GDM1 (cell line): ENCODE measurements at regions not wholly inside any gene's neighbourhood (a gene's known extent, or its start where the extent isn't known, plus 50 kb on each side); places are given as distances from the start of the nearest gene placed in this dataset.

Experiments
- DNase-seq: peaks from one replicate; lab custom pipeline; 2025; lab: John Stamatoyannopoulos, UW

DNA sequence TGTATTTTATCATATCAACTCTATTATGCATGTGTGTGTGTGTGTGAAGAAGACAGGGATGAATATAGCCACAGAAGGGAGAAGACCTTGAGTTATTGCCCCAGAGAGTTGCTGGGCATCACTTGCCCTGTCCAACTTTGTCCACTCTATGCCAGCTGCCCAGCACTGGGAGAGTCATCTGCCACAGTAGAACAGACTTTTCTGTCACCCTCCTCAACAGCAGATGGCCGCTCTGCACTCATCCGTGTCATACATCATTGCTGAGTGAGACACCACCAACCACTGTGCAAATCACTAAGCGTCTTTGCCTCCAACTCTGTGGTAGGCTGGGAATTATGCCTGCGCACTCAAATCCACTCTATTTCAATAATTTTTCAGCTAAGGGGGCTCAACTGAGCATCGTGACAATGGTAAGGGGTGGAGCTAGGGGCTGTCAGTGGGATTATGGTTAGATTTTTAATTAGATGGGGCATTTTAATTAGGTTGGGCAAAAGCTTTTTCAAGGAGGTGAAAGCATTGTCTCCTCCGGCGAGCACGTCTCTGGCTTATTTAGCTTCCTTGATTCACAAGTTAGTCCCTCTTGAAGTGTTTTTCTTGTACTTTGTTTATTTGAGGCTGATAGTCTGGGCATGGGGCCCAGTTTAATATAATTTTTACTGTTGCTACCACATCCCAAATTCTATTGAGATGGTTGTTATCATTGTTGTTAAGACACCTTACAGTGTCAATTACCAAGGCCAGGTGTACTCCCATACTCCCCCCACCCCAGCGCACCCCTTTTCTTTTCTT lies 100.1 kb upstream of the KLF3 start:
- no peak for DNase-seq

DNA sequence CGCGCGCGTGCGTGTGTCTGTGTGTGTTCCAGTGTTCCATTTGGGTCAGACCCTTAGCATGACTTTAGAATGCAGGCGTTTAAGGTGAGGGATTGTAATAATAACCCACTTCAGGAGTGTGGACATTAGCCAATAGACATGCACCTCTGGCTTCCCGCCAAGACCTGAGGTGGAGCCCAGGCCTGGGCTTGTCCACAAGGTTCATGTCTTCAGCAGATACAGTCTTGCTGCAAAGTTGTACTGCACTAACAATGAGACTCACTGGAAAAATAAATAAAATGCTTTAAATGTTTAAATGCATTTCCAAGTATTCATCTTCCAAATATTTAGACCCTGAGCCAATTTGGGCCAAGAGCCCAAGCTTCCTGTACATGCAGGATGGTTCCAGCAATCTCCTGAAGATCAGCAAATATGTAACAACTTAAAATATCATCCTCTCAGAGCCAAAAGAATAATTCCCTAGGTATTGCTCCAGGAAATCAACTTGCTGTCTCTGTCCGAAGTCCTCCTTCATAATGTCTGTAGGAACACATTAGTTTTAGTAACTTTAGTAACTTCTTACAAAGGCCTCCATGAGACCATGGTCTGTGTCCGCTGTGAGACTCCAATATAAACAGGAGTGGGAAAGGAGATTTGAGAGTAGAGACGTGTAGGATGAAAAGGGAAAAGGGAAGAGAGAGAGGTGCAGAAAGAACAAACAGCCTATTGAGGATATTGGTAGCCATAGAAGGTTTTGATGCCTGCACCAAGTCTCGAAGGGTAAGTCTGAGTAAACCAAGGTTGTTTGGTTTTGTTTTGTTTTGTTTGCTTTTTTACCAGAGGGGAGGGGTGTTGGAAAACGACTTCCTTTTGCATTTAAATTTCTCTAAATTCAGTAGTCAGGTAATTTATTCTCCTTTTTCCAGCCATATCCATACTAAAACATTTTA lies 98.5 kb upstream of the KLF3 start:
- no peak for DNase-seq

DNA sequence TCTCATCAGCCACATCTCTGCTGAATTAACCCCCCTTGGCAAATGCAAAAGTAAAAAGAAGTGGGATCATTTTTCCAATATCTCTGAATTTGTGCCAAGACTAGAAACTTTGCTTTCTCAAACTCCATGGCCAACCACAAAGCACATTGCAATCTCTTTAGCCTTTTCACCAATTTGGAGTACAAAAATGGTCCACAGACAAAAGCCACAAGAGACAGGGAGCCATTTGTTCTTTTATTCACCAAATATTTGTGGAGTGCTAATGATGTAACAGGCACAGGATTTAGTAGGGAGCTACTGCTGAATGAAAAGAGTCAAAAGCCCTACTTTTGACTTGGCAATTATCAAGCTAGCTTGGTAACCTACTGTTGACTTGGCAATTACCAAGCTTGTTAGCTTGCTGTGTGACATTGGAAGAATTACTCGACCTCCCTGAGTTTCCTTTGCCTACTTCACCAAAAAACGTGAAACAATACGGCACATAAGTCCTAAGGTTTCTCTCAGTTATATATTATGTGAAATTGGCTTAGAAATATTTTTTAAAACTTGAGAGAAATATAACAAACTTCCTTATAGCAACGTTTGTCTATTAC lies 97.1 kb upstream of the KLF3 start:
- DNase-seq = no peak

DNA sequence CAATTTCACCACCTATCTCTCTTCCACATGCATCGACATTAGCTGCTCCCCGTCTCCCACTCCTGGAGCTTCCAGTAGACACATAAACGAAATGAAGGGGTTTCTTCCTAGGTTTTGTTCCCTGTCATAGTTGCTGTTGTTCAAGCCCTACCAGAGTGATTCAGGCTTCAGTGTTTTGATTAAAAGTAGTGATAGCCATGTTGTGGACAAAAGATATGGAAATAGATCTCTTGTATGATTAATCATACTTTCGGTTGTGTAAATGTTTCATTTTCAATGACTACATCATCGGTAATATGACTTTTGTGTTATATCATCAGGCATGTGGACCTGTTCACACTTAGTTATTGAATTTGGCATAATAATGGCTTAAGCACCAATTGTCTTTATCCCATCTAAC lies 96.5 kb upstream of the KLF3 start:
- no peak for DNase-seq

DNA sequence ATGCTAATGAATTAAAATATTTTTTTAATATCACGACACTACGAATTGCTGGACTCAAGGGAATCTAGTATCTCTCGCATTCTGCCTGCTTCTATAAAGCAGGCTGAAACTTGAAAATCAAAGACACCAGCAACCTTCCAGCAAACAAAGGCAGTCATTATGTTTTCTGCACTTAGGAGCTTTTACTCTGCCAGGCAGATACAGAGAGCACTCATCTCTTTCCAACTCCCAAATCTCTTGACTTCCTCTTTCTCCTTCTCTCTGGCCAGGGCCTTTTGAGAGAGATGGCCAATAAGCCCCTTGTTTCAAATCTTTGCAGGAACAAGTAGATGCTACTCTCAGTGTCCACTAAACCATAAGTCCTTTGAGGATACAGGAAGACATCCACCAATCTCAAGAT lies 95.2 kb upstream of the KLF3 start:
- DNase-seq = no peak

DNA sequence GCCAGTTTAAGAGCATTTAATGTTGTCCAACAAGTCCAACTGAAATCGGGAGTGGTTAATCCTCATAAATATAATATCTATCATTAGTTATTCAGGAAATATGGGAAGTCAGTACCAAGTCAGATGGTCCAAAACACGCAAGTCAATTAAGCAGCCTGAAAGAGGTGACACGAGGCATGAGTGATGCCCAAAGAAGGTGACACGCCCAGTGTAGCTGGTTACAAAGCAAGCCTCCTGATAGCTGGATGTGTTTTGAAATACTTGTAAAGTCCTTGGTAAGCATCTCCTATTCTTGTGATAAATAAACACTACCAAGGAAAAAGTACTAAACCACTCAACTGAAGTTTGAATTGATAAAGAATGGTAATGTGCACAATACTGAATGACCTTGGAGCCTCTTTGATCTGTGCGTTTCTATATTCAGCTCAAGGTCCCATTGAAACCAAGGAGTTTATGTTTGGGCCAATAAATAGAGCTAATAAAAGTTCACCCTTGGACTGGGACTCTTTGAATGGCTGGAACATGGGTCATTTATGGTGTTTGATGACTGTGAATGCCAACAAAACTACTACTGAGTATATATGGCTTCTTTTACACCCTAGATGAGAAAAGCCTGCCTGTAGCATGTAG lies 93.2 kb upstream of the KLF3 start:
- DNase-seq = no peak

DNA sequence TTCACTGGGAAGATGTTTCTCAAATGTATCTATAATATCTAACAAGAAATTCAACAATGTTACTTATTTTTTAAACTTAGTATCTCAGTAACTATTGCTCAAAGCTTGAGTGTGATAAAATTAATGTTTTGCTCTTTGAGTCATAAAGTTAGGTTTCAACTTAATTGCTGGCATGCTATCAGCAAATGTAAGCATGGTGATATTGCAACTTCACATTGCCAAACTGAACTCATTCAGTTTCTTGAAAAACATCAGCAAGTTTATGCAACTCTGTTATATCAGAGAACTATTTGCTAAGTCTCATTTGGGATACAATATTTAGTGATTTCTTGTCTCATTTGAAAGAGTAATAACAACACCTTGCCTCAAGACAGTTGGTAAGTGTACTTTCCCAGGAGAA lies 91.2 kb upstream of the KLF3 start:
- DNase-seq = no peak

DNA sequence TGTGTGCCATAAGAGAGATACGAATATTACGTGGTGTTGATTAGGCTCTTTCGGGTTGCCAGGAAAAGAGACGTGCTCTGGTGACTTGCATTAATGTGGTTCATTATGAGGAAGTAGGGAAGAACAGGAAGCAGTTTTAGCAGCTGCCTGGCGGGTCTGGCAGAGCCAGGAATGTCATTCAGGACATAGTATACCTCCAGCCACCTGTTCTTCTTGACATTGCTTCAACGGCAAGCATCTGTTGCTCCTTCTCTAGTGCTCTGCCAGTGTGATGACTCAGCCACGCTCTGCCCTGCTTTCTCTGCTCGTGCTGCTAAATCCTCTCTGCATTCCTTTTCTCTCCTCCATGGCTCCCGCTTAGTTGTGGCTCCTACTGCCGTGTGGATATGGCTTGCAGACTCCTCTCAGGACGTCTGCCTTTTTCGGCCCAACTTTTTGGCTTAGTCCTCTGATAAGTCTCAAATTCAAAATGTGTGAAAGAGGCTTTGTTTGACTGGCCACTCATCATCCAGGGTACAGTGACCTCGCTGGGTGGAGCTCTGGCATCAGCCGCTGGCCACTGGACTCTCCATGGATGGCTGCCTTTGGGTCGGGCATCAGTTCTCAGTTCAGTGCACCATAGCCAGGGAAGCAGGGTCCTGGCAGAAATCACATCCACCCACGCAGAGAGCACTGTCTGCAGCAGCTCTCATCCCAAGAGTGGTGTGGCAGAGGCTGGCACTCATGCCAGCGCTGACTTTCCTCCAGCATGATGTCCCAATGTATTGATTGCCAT lies 89.3 kb upstream of the KLF3 start:
- peak; percentile 12 for DNase-seq

DNA sequence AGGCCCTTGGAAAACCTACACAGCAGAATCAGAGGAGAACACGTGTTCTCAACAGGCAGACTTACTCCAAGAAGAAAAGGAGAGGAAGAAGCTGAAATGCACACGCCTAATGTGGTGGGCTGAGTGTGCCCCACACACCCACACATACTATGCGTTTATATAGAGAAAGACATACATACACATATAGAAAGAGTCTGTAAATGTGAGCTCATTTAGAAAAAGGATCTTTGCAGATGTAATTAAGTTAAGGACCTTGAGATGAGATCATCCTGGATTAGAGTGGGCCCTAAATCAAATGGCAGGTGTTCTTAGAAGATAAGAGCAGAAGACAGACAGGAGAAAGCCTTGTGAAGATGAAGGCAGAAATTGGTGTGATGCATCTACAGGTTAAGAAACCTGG lies 87.2 kb upstream of the KLF3 start:
- DNase-seq = no peak

DNA sequence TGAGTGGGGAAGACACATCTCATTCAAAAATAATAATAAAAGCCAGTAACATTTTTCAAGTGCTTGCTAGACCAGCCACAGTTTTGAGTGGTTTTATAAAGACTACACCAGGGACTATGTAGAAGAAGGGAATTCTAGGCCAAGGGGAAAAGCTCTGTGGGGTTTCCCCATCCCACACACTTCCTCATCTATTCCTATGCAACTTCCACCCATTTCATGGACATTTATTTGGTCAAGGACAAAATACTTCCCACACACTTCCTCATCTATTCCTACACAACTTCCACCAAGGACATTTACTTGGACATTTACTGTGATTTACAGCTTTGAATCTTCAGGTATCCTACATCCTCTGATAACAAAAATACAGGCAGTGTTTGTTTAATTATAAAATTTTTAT lies 86.5 kb upstream of the KLF3 start:
- DNase-seq = no peak

DNA sequence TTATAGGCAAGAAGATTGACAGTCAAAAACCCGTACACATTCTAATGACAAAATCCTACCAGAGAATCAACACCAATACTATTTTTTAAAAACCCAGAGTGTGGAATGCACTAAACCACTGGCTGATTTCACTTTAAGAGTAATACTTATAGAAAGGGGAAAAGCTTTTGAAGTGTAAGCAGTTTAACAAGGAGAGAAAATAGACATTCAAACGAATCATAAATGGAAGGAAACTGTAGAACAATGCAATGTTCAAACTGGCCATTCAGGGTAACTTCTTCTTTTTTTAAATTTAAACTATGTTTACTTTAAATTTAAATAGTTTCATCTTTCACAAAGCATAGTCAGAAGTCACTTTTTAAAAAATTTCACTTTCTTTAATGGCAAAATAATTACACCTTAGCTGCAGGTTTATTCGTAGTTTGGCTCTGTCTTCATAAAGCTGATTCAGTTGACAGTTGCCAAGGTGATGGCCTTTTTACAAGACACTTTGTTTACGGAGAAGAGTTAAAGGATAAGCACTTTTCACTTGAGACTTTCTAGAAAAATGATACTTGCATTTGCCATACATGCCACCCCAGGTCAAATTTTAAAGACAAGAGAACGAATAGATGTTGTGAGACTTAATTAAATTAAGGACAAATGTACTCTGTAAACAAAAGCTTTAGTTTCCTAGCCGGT lies 82.4 kb upstream of the KLF3 start:
- DNase-seq = no peak

DNA sequence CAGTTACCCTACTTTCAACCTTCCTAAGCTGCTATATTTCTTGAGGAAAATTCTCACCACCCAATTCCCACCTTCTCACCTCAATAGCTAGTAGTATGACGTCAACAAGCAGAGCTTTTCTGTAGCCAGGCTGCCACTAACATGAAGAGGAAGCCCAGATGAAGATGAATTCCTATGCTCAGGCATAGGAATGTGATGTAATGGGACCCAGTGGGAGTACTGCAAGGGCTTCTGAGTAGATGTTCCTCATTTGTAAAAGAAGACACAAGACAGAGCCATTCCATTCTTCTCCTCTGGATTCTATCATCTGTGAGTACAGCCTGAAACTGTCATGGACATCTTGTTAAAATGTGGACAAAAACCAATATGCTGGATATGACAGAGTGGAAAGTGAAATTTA lies 81.6 kb upstream of the KLF3 start:
- DNase-seq = no peak

DNA sequence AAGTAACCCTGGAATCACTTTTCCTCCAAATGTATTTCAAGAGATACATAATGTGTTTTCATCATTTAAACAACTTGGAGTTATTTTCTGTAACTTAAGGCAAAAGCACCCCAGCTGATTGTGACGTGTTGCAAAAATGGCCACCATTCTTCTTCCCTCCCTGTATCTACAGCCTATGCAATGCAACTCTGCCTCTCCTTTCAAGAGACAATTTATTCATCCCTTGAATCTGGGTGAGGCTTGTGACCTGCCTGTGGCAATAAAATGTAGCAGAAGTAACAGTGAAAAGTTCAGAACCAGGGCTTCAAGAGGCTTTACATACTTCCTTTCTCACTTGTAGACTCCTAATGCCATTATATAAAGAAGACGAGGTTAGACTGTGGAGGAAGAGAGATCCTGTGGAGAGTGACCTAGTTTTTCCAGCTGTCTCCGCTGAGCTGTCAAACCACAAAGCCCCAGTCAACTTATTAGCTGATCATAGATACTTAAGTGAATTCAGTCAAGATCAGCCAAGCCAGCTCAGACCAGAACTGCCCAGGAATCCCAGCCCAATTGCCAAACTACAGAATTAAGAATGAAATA lies 81.0 kb upstream of the KLF3 start:
- DNase-seq = no peak

DNA sequence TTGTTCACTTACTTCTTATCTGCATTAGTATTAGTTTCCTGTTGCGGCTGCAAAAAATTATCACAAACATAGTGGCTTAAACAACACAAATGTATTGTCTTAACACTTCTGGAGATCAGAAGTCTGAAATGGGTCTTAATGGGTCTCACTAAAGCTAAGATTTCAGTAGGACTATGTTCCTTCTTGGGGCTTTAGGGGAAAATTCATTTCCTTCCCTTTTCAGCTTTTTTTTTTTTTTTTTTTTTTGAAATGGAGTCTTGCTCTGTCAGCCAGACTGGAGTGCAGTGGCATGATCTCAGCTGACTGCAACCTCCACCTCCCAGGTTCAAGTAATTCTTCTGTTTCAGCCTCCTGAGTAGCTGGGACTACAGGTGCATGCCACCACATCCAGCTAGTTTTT lies 78.1 kb upstream of the KLF3 start:
- DNase-seq = no peak

DNA sequence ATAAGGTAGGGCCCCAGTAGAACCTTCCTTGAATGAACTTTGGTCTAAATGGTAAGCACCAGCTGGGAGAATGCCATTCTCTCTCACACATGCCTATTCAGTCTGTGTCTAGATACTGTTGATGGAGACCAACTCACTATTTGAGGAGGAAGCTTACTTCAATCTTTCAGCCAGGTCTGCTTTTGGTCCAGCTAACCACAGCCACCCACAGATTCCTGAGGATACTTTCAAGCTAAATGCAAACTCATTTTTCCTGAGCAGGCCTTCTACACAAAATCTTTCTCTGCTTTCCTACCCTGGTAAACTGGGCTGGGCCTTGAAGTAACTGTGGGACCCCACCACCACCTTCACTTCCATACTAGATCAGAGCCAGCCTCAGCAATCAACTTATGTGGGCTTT lies 76.9 kb upstream of the KLF3 start:
- DNase-seq = no peak

DNA sequence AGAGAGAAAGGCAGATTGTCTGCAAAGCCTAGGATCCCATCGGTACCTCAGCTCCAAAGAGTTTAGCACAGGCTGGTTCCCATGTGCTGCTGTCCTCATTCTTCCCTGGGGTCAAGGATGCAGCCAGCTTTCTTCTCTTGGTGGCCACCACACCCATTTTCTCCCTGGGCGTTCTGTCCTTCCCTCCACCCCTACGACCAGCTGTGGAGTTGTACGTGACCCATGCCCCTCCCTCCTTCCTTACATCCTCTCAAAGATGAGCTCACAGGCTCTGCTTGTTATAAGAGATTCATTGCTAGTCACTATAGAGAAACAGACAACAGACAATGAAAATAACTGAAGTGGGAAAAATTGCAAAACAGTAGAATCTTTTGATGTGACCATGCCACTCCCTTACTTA lies 74.0 kb upstream of the KLF3 start:
- no peak for DNase-seq

DNA sequence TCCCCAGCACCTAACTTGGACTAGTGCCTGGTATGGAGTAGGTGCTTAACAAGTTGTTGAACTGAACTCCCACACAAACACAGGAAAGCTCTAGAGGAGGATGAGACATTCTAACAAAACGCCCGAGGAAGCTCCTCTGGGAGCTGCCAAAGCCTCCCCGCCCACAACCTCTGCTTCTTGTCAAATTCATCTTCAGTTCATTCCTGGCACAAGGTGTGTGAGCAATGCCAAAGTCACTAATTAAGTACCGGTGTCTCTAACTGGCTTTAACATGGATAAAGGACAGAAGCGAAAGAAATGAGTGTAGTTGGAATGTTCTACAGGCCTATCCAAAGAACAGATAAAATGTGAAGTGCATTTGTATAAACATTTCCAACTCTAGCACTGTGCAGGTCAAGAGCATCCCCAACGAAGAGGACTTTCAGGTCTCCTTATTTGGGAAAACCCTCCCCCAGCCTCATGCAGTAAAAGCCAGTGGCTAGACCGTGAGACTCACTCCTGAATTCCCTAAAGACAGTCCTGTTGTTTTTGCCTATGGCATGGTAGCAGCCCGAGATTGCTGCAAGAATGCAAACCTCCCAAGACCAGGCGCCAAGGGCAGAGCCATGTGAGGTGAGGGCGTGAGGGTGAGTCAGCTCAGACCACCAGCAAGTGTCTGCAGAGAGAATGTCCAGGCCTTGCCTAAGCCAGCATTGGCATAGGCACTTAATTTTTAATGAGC lies 72.2 kb upstream of the KLF3 start:
- no peak for DNase-seq

DNA sequence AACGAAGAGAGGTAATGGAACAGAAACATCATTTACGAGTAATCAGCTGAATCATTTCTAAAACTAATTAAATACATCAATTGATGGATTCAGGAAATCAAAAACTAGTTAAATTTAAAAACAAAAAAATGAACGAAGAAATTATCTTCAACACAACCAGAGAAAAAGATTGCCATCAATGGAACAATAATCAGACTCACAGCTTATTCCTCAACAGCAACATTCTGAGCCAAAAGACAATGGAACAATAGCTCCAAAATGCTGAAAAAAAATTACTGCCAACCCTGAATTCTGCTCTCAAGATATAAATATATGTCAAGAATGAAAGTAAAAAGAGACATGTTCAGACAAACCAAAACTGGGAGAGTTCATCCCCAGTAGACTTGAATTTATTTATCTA lies 65.5 kb upstream of the KLF3 start:
- no peak for DNase-seq

DNA sequence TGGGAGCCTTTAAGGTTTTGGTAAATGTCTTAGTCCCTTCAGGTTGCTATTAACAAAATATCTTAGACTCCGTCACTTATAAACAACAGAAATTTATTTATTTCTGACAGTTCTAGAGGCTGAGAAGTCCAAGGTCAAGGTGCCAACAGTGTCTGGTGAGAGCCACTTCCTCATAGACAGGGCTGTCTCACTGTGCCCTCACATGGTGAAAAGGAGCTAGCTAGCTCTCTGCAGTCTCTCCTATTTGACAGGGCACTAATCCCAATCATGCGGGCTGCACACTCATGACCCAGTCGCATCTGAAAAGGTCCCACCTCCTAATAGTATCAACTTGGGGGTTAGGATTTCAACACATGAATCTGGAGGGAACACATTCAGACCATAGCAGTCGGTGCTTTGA lies 63.4 kb upstream of the KLF3 start:
- DNase-seq = no peak

DNA sequence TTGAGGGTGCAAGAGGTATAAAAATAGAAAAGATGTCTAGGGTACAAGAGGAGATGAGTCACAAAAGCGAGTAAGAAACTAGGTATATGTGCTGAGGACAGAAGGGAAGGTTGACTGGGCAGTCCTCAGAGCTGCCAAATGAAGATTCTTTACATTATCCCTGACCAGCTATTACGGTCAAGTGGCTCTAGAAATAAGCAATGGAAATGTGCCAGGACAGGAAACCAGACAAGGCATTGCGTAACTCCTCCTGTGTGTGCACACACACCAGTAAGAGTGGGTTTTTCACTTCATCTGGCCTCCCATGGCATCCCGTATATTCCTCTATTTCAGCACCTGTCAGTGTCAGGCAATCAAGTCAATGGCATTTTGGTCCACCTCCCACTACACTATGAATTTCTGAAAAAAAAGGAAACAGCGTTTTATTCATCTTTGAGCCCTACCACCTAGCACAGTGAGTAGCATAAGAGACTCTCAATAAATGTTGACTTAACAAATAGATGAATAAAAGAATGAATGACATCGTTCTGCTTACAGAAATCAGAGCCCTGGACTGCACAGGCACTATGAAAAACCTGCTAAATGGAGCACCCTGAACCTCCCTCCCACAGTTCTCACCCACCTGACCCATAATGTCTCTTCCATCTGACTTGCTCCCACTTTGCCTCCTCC lies 62.6 kb upstream of the KLF3 start:
- no peak for DNase-seq
